ENCODE measurements at regions not wholly inside any gene's neighbourhood (a gene's known extent, or its start where the extent isn't known, plus 50 kb on each side); places are given as distances from the start of the nearest gene placed in this dataset.

GRCh38 chr10:83252169-83252568 is 887.1 kb upstream of the GHITM start:
- Histone ChIP-seq H3K27ac (ENCODE audit: low read depth, low read length) (no peak overlapping the region), H3K4me2 (ENCODE audit: low read length) (no peak overlapping the region), H2AFZ (ENCODE audit: low read depth, low read length, poor library complexity, severe bottlenecking) (no peak overlapping the region), H3K27me3 (ENCODE audit: insufficient read depth, low read length) (no peaks in the 10 kb centered on the region), H3K79me2 (ENCODE audit: insufficient read depth, low read length) (no peaks in the 10 kb centered on the region), H3K9me2 (ENCODE audit: insufficient read depth) (no peaks in the 10 kb centered on the region), H3K9me3 (ENCODE audit: control insufficient read depth in 1 of 2, insufficient read depth in 1 of 2, low read depth in 1 of 2, low read length in 2 of 2) (peaks cover 9 to 23% of the 10 kb centered on the region in 2 experiments; a peak in 2 of 4 replicates), H3K4me1 (ENCODE audit: control insufficient read depth in 1 of 2, insufficient read depth in 2 of 2, low read length in 2 of 2) (no peaks in the 10 kb centered on the region), H3K36me3 (ENCODE audit: control insufficient read depth in 1 of 2, insufficient read depth in 2 of 2, low read length in 2 of 2) (no peaks in the 10 kb centered on the region), H3K9ac (ENCODE audit: low read length) (no peak overlapping the region), H4K20me1 (ENCODE audit: insufficient read depth) (no peaks in the 10 kb centered on the region), H3K4me3 (replicated peaks in 1 of 2; ENCODE audit: low read depth in 1 of 2, low read length in 2 of 2) (no peak overlapping the region)
- ChIA-PET POLR2A (no interaction called here), CTCF (no interaction called here), RAD21 (ENCODE audit: low non-redundant PET in 1 of 2, low total read pairs in 2 of 2, uncharacterized antibody in 2 of 2, unreplicated experiment in 2 of 2) (no interaction called here)
- ATAC-seq (no peak), DNase-seq (ENCODE audit: low read depth, low spot score) (no peak)
- TF ChIP-seq EZH2 (IDR thresholded peaks at IDR 0.05) (no peak), POLR2A (IDR thresholded peaks at IDR 0.05; ENCODE audit: borderline replicate concordance, extremely low read depth, insufficient read depth, insufficient read length) (no peak), TCF7L2 (IDR thresholded peaks at IDR 0.05; ENCODE audit: borderline replicate concordance, extremely low read depth, insufficient read depth, insufficient read length) (no peak), SIN3A (IDR thresholded peaks at IDR 0.05; ENCODE audit: low read depth) (no peak), RAD21 (IDR thresholded peaks at IDR 0.05; ENCODE audit: low read depth) (no peak), SP1 (IDR thresholded peaks at IDR 0.05; ENCODE audit: low read depth) (no peak), ZBTB33 (IDR thresholded peaks at IDR 0.05; ENCODE audit: extremely low read depth, insufficient replicate concordance, low read length) (no peak), EGR1 (IDR thresholded peaks at IDR 0.05; ENCODE audit: low read depth) (no peak)
- TF ChIP-seq, protein P1, sequence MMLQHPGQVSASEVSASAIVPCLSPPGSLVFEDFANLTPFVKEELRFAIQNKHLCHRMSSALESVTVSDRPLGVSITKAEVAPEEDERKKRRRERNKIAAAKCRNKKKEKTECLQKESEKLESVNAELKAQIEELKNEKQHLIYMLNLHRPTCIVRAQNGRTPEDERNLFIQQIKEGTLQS (IDR thresholded peaks at IDR 0.05) = no peak
- TF ChIP-seq, protein P2, sequence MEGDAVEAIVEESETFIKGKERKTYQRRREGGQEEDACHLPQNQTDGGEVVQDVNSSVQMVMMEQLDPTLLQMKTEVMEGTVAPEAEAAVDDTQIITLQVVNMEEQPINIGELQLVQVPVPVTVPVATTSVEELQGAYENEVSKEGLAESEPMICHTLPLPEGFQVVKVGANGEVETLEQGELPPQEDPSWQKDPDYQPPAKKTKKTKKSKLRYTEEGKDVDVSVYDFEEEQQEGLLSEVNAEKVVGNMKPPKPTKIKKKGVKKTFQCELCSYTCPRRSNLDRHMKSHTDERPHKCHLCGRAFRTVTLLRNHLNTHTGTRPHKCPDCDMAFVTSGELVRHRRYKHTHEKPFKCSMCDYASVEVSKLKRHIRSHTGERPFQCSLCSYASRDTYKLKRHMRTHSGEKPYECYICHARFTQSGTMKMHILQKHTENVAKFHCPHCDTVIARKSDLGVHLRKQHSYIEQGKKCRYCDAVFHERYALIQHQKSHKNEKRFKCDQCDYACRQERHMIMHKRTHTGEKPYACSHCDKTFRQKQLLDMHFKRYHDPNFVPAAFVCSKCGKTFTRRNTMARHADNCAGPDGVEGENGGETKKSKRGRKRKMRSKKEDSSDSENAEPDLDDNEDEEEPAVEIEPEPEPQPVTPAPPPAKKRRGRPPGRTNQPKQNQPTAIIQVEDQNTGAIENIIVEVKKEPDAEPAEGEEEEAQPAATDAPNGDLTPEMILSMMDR (IDR thresholded peaks at IDR 0.05 in 2 of 3, conservative IDR thresholded peaks at IDR 0.05 in 1 of 3; ENCODE audit: borderline replicate concordance in 1 of 3, insufficient read depth in 1 of 3, low read depth in 2 of 3, low read length in 2 of 3) = no peak
- TF ChIP-seq, protein P3, sequence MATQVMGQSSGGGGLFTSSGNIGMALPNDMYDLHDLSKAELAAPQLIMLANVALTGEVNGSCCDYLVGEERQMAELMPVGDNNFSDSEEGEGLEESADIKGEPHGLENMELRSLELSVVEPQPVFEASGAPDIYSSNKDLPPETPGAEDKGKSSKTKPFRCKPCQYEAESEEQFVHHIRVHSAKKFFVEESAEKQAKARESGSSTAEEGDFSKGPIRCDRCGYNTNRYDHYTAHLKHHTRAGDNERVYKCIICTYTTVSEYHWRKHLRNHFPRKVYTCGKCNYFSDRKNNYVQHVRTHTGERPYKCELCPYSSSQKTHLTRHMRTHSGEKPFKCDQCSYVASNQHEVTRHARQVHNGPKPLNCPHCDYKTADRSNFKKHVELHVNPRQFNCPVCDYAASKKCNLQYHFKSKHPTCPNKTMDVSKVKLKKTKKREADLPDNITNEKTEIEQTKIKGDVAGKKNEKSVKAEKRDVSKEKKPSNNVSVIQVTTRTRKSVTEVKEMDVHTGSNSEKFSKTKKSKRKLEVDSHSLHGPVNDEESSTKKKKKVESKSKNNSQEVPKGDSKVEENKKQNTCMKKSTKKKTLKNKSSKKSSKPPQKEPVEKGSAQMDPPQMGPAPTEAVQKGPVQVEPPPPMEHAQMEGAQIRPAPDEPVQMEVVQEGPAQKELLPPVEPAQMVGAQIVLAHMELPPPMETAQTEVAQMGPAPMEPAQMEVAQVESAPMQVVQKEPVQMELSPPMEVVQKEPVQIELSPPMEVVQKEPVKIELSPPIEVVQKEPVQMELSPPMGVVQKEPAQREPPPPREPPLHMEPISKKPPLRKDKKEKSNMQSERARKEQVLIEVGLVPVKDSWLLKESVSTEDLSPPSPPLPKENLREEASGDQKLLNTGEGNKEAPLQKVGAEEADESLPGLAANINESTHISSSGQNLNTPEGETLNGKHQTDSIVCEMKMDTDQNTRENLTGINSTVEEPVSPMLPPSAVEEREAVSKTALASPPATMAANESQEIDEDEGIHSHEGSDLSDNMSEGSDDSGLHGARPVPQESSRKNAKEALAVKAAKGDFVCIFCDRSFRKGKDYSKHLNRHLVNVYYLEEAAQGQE (IDR thresholded peaks at IDR 0.05; ENCODE audit: low read depth) = no peak
- intact Hi-C loops (cut with micrococcal nuclease) = no loop called here
- no TSS peak for BruUV-seq (replicated peaks)

Measured in HCT116 (cell line).